HG03442 (cell line): ENCODE measurements at regions not wholly inside any gene's neighbourhood (a gene's known extent, or its start where the extent isn't known, plus 50 kb on each side); places are given as distances from the start of the nearest gene placed in this dataset.
"Not testable (repeated sequence)": the region's sequence is repeated elsewhere in the genome, so short reads cannot be mapped to it uniquely, and the experiment has no call there.

ENCODE experiments used
- ATAC-seq: cut with Tn5 transposase; IDR thresholded peaks from one replicate; pipeline ENCODE4 v1.9.1; 2021; ENCODE audit warnings: mild to moderate bottlenecking, moderate library complexity; ENCODE audit not compliant: unreplicated experiment

DNA sequence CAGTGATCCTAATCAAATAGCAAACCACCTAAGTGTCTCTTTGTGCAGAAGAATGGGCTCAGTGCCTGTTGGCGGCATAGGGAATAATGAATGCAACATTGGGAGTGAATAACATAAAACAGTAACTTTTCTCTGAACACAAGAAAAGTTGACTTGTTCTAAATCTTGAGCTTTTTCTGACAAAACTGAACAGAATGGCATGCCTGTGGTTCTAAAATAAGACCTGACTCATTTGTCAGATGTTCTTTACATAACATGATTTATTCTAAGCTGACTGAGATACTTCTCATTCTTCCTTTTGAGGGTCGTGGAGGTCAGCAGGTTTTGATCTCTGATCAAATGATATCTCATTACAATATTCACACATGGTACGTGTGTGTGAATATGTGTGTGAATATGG lies 165.4 kb upstream of the WDR1 start:
- ATAC-seq: no peak

DNA sequence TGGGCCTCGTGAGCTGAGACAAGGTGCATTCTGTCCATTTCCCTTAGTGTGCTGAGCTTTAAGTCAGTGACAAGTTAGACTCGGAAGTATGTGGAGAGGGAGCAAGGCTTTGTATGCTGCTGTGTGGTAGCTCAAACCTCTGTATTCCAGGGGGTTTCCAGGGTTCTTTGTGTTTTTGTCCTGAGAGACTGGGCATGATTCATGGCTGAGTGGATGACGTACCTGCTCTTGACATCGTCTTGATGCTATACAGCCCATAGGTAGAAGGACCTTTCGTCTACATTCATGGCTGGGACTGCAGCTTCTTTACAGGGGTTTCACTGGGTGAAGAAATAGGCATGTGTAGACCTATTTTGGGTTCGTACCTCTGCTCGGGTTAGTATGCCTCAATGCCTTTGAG lies 162.7 kb upstream of the WDR1 start:
- no peak for ATAC-seq

DNA sequence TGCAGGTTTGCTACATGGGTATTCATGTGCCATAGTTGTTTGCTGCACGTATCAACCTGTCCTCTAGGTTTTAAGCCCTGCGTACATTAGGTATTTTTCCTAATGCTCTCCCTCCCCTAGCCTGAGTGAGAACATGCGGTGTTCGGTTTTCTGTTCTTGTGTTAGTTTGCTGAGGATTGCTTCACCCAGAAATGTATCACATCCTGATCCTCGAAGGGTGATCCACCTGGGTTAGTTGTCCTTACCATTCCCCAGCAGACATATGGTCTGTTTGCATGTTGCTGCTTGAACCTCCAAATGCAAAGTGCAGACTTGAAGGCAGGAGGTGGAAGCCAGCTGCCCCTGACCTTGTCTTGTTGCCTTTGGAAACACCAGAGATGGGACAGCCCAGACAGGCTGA lies 161.5 kb upstream of the WDR1 start:
- no peak for ATAC-seq

DNA sequence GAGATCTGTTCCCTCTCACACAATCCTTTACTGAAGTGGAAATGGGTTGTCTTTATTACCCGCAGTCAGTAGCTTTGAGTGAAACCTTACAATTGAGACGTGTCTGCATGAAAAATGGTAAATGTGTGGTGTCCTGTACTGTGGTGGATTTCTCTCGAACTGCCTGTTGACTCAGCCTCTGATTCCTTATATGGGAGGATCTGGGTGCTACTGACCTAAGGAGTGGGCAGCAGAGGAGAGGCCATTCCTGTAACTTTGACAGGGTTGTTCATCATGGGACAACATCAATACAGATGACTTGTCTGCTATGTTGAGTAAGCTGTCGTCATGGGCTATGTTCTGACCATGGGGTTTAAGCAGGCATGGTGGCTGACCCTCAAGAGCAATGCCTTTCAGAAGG lies 159.6 kb upstream of the WDR1 start:
- no peak for ATAC-seq

DNA sequence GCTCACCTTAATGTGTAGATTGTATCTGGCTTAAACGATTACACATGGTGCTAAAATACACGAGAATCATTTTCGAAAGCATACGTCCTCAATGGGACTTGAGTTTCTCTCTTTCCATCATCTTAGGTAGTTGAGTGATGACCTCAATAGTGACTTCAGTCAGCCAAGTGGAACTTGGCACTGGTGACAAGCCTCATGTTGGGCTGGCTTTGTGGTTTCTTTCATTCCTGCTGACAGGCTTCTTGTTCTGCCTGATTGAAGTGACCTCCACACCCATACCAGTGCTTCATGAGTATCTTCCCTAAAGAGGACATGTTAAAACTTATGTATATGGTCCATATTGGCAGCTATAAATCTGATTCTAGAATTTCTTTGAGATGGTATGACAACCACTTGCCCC lies 159.1 kb upstream of the WDR1 start:
- ATAC-seq: no peak

DNA sequence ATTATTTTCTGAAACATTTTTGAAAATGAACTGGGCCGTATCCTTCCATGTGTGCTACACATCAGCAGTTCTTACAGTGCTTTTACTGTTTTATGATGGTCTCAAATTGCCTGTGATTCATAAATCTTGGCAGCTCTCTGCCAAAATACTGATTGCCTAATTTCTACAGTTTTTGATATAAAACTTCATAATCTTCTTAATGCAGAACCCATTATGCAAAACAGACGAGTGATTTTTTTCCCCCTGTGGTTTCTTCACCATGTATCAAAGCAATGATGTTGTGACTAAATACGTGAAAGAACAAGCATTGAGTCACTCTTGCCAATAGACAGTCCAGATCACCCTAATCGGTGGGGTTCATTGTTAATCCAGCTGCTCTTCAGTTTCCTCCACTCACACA lies 156.4 kb upstream of the WDR1 start:
- ATAC-seq: no peak

DNA sequence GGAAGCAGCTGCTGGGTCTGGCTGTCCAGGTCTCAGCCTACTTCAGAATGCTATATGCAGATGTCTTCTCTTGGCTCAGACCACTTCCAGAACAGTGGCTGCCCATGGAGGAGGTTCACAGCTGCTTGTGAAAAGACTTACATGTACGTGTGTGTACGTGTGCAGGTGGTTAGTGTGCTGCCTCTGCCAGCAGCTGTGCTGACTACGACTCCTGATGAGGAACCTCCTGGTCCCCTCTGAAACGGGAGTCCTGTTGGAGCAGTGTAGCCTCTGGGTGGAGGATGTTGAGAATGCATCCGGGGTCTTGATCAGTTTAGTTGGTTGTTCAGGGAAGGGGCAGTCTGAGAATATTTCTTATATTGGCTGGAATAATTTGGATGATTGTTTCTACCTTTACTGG lies 155.9 kb upstream of the WDR1 start:
- no peak for ATAC-seq

DNA sequence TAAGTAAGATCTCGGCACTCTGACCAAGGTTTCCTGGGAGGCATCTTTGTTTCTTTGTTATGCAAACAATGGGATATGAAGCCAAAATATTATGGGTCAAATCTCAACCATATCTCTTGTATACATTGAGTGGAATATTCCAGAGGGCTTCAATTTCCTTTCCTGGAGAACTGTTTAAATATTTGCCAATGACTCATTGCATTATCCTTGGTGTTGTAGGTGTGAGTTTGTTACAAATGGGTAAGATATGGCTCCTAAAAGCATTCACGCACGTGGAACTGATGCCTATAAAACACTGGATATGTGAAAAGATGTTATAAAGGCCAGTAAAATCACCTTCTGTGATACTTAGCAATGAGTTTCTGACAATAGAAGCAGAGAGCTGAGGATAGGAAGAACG lies 150.5 kb upstream of the WDR1 start:
- no peak for ATAC-seq

DNA sequence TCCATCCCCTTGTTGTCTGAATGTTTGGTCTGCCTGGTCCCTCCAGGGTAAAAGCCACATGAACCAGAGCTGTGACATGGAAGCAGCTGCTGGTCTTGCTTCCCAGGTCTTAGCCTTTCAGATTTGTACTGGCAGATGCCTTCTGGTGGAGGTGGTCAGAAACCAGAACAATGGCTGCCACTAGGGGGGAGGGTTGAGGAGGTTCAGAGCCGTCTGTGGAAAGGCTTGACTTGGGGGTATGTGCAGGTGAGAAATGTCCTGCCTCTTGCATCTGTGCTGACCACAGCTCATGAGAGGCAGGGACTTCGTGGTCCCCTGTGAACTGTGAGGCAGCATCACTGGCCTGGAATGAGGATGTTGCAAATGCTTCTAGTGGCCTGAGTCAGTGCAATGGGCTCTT lies 144.2 kb upstream of the WDR1 start:
- ATAC-seq: no peak

DNA sequence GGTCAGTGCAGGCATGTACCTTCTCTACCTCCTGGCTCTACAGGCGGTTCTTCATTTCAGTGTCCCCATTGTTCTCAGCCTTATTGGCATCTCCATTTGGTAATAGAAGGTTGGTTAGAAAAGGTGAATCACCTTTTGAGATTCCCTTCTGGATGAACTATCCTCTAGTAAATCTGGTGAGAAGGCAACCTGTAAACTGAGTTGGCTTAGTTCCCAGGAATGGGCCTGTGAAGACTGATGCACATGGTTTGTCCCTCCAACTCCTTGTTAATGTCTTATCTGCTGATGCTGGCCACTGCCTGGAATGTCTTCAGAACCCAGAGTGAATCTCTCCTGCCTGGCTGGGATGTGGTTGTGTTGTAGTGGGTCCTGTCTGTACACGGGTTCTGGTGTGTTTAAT lies 143.4 kb upstream of the WDR1 start:
- no peak for ATAC-seq

DNA sequence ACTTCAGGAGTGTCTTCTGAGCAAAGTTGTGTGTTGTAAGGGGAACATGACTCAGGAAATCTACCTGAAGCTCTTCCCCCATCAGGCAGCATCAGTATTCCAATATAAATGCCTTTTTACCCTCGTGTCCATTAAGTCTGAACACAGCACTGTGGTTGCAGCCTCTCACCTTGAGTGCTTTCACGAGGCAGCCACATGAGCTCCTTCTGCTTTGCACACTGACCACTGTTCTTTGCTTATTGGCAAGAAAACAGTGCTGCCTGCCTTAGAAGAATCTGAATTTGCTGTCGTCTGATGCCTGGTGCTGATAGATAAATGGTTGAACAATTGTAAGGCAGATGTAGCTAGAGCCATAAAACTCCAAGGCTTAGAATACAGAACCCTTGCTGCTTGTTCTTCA lies 139.6 kb upstream of the WDR1 start:
- no peak for ATAC-seq

DNA sequence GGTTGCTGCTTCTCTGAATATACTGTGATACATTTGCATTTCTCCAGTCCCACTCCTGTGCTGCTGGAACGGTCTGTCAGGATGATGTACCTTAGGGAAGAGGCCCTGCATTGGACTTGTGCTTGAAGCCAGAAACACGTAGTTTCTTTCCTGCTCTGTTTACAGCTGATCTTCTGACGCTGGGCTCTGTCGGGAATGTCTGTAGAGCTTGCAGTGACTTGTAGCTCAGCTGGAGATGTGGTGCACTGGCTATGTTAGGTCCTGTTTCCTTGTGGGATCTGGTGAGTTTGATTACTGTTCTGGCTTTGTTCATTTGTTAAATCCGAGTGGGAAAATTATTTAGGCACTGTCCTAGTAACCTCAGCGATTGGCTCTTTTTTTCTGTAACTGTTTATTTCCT lies 137.2 kb upstream of the WDR1 start:
- ATAC-seq: no peak

DNA sequence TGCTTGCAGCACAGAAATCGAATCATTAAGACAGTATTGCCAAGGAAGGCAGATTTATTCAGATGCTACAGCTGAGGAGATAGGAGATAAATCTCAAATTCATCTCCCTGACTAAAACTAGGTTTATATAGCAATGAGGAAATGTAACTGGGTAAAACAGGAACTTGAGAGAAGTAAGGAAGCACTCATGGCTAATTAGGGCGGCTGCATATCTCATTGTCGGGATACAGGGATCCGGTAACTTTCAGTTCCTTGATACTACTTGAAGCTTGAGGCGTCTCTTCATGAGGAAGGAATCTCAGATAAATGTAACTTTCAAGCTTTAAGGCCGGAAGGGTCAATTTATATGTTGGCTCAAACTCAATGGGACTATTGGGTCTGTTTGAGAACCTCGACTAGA lies 129.2 kb upstream of the WDR1 start:
- no peak for ATAC-seq

DNA sequence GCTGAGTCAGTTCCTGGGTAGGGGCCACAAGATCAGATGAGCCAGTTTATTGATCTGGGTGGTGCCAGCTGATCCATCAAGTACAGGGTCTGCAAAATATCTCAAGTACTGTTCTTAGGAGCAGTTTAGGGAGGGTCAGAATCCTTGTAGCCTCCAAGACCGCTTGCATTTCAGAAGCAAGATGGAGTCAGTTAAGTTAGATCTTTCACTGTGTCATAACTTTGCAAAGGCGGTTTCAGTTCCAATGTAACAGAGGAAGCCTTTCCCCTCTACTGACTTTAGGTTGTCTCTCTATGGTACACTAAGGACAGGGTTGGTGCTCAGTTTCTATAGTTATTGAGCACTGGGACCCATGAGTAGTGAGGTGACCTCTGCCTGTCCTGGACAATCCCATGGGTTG lies 127.3 kb upstream of the WDR1 start:
- no peak for ATAC-seq

DNA sequence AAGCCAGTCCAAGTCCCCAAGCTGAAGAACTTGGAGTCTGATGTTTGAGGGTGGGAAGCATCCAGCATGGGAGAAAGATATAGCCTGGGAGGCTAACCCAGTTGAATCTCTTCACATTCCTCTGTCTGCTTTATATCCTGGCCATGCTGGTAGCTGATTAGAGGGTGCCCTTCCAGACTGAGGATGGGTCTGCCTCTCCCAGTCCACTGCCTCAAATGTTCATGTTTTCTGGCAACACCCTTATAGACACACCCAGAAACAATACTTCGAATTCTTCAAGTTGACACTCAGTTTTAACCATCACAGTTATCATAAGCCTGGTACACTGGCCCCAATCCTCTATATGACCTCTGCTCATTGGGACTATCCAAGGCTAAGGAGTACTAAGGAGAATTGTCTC lies 124.1 kb upstream of the WDR1 start:
- ATAC-seq: no peak

DNA sequence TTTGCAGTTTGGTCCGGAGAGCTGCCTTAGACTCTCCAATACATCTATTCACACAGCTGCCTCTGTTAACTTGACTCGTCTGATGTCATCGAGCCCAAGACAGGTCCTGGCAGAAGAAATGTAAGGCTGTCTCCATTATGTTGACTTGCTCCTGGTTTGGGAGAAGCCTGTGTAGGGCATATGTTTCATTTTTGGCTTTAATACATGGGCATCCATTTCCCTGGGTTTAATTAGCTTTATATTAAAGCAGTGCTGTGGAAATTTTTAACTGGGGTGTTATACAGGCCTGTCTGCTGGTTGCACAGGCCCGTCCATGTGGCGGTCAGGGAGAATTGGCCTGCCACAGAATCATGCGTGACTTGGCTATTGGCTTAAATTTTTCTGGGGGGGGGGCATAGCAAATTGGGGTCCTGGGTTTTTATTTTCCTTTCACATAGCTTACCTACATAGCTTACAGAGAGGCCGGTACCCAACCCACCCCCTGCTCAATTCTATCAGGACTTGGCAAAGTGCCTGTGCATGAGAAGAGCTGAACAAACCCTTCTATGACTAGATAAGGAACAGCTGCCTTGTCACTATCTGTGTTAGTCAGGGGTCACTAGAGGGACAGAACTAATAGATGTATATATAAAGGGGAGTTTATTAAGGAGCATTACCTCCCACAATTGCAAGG lies 123.5 kb upstream of the WDR1 start:
- ATAC-seq: no peak

DNA sequence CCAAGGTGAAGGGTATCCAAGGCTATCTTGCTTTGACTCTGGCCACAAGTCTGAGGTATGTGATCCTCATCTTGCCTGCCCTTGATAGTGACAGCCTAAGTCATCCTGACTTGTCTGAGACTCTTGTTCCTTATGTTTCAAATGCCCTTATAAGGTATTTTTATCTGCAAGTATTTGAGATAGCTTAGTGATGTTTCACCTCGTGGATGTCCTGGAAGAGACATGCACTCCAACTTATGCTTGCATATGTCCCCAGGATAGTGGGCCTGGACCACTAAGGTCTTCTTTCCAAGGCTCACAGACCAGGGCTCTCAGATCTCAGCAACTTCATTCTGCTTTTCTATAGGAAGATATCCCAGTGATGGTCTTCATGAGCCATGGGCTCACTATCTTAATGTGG lies 120.5 kb upstream of the WDR1 start:
- no peak for ATAC-seq

DNA sequence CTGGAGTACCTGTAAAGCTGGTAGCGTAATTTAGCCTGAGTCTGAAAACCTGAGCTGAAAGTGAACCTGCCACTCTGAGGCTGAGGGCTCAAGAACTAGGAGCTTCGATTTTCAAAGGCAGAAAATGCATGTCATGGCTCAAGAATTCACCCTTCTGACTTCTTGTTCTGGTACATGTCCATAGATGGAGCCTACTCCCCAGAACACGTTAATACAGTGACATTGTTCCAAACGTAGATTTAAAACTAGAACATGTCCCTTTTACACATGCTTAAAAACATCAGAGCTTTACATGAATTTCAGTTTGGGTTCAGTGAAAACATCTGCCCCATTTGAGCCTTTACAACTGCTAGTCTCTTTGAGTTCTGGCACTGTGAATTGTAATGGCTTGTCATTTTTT lies 115.5 kb upstream of the WDR1 start:
- ATAC-seq: no peak

DNA sequence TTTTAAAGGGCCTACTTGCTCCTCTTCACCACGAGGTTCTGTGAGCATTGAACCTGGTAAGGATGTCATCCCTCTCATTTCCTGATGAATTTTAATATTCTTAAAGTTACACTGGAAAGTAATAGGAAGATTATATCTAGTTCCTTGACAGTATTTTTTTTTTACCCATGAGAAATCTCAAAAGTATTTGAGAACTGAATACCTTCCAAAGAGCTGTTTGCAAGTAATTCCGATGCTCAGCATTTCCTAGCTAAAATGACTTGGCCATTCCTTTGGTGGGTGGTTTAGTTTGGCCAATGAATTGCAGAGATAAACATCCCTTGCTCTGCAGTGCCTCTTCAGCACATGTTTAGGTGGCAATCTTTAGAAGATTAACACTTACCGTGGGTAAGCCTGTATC lies 110.2 kb upstream of the WDR1 start:
- ATAC-seq: no peak

DNA sequence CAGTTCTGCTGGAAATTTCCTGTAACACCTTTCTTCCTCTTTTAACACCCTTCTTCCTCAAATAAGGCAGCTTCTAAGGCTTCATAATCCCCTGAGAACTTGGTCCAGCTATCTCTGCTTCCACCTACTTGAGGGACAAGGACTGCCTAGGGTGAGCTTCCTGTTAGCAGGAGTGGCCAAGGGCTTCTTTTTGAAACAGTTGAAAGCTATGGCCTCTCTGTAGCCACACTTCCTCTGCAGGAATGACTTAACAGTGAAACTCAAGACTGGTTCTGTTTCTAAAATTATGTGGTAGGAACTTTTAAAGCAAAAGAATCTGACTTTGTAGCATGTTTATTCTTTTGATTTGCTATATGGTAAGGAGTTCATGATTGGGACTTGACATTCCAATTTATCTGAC lies 108.5 kb upstream of the WDR1 start:
- ATAC-seq: no peak

DNA sequence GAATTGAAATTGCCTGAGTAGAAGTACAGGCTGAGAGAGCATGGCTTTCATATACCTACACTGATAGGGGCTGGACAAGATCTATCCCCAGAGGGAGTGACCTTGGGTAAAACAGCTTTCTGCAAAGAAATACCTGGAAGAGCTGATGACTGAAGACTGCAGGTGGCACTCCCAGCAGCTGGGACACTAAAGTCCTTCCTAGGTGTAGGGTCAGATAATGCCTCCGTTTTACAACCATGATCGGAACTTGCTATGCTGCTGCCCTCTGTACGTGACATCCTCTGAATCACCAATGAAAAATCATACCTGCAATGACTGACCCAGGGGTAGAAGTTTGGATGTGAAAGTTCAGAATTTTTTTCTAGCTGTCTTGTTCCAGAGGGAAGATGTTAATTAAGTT lies 107.2 kb upstream of the WDR1 start:
- ATAC-seq: no peak

DNA sequence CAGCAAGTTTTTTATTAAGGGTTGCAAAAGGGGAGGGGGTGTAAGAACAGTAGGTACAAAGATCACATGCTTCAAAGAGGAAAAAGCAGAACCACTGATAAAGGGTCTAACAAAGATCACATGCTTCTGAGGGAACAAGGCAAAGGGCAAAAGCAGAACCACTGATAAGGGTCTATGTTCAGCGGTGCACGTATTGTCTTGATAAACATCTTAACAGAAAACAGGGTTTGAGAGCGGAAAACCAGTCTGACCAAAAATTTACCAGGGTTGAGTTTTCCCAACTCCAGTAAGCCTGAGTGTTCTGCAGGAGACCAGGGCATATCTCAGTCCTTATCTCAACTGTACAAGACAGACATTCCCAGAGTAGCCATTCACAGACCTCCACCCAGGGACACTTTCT lies 96.9 kb upstream of the WDR1 start:
- not testable (repeated sequence) for ATAC-seq

DNA sequence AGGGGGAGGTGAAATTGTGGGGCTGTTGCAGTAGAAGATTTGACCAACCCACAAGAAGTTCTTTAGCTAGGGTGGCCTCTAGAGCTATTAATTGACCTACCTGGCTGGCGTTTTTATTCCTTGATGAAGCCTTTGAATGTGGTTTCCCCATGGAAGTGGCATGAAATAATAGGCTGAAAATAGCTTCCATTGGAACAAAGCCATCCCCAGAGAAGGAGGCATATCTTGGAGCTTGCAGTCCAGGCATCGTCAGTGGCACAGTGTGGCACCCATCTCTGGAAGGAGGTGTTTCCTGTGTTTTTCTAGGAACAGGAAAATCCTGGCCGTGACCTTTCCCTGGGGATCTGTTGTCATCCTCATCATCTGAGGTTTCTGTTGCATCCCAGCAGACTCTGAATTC lies 96.3 kb upstream of the WDR1 start:
- ATAC-seq: no peak

DNA sequence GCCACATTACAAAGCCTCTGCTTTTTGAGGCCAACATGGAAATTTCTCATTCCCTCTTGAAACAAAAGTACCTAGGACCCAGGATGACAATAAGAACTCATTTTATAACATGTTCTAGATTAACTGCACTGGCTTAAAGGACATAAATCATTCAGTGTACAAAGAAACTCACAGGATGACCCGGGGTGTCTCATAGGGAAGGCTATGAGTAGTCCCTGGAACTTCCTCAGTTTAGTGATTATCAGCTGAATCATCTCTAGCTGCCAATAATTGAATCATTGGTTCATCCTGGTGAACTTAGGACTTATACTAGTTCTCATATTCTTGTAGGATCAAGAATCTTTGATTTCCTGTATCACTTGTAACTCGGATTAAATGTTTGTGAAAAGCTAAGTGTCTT lies 95.8 kb upstream of the WDR1 start:
- ATAC-seq: no peak
